MCF 10A (cell line): ENCODE measurements at regions not wholly inside any gene's neighbourhood (a gene's known extent, or its start where the extent isn't known, plus 50 kb on each side); places are given as distances from the start of the nearest gene placed in this dataset.

ENCODE experiments used
- BruUV-seq: library from RNA; stranded (reverse); fragments of 400-500 nt; replicated peaks from 2 replicates; lab custom pipeline; 2021; lab: Mats Ljungman, UMichigan
- CTCF ChIA-PET: fragments of 300-600 bp; sonication (Branson Sonifier 250); formaldehyde crosslinking; extraction: SDS; loops from one replicate; lab custom pipeline; 2021; ENCODE audit warnings: antibody characterized with exemption, inconsistent platforms; lab: Yijun Ruan, JAX
- POLR2A ChIA-PET: fragments of 300-600, 350-650 bp; sonication (Branson Sonifier 250); formaldehyde crosslinking; extraction: SDS; loops from one replicate; lab custom pipeline; 2020; ENCODE audit warnings: antibody characterized with exemption, inconsistent platforms; lab: Yijun Ruan, JAX
- DNase-seq: peaks from one replicate; pipeline ENCODE4 v3.0.0-alpha.2; 2018; ENCODE audit not compliant: unreplicated experiment
- H3K27ac Mint-ChIP-seq: one replicate; pipeline ENCODE4 v1.8.0; 2022; ENCODE audit warnings: mild to moderate bottlenecking, low read depth, mixed read lengths; ENCODE audit not compliant: unreplicated experiment
- H3K27me3 Mint-ChIP-seq: one replicate; pipeline ENCODE4 v1.8.0; 2022; ENCODE audit warnings: mixed read lengths; ENCODE audit not compliant: insufficient read depth, unreplicated experiment
- H3K36me3 Mint-ChIP-seq: one replicate; pipeline ENCODE4 v1.8.0; 2022; ENCODE audit warnings: mild to moderate bottlenecking, moderate library complexity, mixed read lengths; ENCODE audit not compliant: insufficient read depth, unreplicated experiment
- H3K4me1 Mint-ChIP-seq: one replicate; pipeline ENCODE4 v1.8.0; 2022; ENCODE audit warnings: mixed read lengths; ENCODE audit not compliant: insufficient read depth, unreplicated experiment
- H3K4me3 Mint-ChIP-seq: one replicate; pipeline ENCODE4 v1.8.0; 2022; ENCODE audit warnings: mild to moderate bottlenecking, moderate library complexity, mixed read lengths; ENCODE audit not compliant: unreplicated experiment
- H3K9me3 Mint-ChIP-seq: one replicate; pipeline ENCODE4 v1.8.0; 2022; ENCODE audit warnings: mixed read lengths; ENCODE audit not compliant: unreplicated experiment
- CTCF ChIP-seq: fragments of 200-600 bp; IDR thresholded peaks from one replicate; pipeline ENCODE4 v1.8.0; 2022; ENCODE audit warnings: antibody characterized with exemption, mild to moderate bottlenecking; ENCODE audit not compliant: unreplicated experiment
- intact Hi-C: fragments of 100-400 bp; cut with micrococcal nuclease; formaldehyde crosslinking; loops from 2 replicates; pipeline ENCODE4 v1.14.1; 2022

GRCh38 chr1:29974316-29974724, 738.0 kb downstream of the PTPRU start:
- H3K36me3 Mint-ChIP-seq, result no peaks in the 10 kb centered on the region
- no peak overlapping the region for H3K4me3 Mint-ChIP-seq

GRCh38 chr1:29973406-29973805, 737.1 kb downstream of the PTPRU start:
- no peak for DNase-seq
- ChIA-PET CTCF (interaction anchor here (0.7 kb wide), 1 partner anchor 378 kb away, joined by 3 read pairs; no protein-coding TSS in a partner anchor), POLR2A (no interaction called here)
- H3K27me3 Mint-ChIP-seq, result peaks cover 40% of the 10 kb centered on the region
- no peak for TF ChIP-seq CTCF
- H3K9me3 Mint-ChIP-seq, result no peaks in the 10 kb centered on the region
- peaks cover 7% of the 10 kb centered on the region for H3K4me1 Mint-ChIP-seq
- H3K27ac Mint-ChIP-seq, result no peak overlapping the region
- intact Hi-C loops, result no loop called here
- BruUV-seq, result no TSS peak
- no peaks in the 10 kb centered on the region for H3K36me3 Mint-ChIP-seq
- no peak overlapping the region for H3K4me3 Mint-ChIP-seq

More at GRCh38 chr1:29974316-29974724, 738.0 kb downstream of the PTPRU start:
- CTCF ChIA-PET, result no interaction called here
- POLR2A ChIA-PET, result no interaction called here
- BruUV-seq, result no TSS peak
- Mint-ChIP-seq H3K4me1 (peaks cover 7% of the 10 kb centered on the region), H3K27me3 (peaks cover 32% of the 10 kb centered on the region), H3K27ac (no peak overlapping the region), H3K9me3 (no peaks in the 10 kb centered on the region)
- peak; percentile 53 for DNase-seq
- intact Hi-C loops, result no loop called here
- no peak for TF ChIP-seq CTCF

- H3K4me3 Mint-ChIP-seq, result no peak overlapping the region
- peaks cover 7% of the 10 kb centered on the region for H3K4me1 Mint-ChIP-seq
- H3K36me3 Mint-ChIP-seq, result no peaks in the 10 kb centered on the region
- H3K27me3 Mint-ChIP-seq, result peaks cover 47% of the 10 kb centered on the region
- no peak for DNase-seq
- TF ChIP-seq CTCF, result no peak
- ChIA-PET CTCF (no interaction called here), POLR2A (no interaction called here)
- intact Hi-C loops, result no loop called here
- no peak overlapping the region for H3K27ac Mint-ChIP-seq
- no TSS peak for BruUV-seq
- no peaks in the 10 kb centered on the region for H3K9me3 Mint-ChIP-seq
Measured at GRCh38 chr1:29972421-29973053, 736.2 kb downstream of the PTPRU start.

GRCh38 chr1:29971703-29972102, 735.4 kb downstream of the PTPRU start:
- no peak for DNase-seq
- ChIA-PET CTCF (no interaction called here), POLR2A (no interaction called here)
- TF ChIP-seq CTCF, result no peak
- Mint-ChIP-seq H3K36me3 (no peaks in the 10 kb centered on the region), H3K4me3 (no peak overlapping the region), H3K27me3 (peaks cover 47% of the 10 kb centered on the region), H3K9me3 (no peaks in the 10 kb centered on the region), H3K27ac (no peak overlapping the region), H3K4me1 (peaks cover 7% of the 10 kb centered on the region)
- intact Hi-C loops, result no loop called here
- no TSS peak for BruUV-seq
